Activated gamma-delta T cell treated with Interleukin-2 at 50 U/mL for 16 hours (primary cell): ENCODE measurements at regions not wholly inside any gene's neighbourhood (a gene's known extent, or its start where the extent isn't known, plus 50 kb on each side); places are given as distances from the start of the nearest gene placed in this dataset.
"Not testable (repeated sequence)": the region's sequence is repeated elsewhere in the genome, so short reads cannot be mapped to it uniquely, and the experiment has no call there.

Experiments used
- DNase-seq: peaks from one replicate; pipeline ENCODE4 v3.0.0-alpha.2; 2020

- not testable (repeated sequence) for DNase-seq
Observed at GRCh38 chr12:107608779-107609178, 76.8 kb upstream of the PWP1 start.

GRCh38 chr12:107610021-107610859 is 75.4 kb upstream of the PWP1 start:
- DNase-seq, result no peak

GRCh38 chr12:107612508-107612907 is 73.1 kb upstream of the PWP1 start:
- no peak for DNase-seq

- DNase-seq, result no peak
Observed at GRCh38 chr12:107616941-107617340, 68.7 kb upstream of the PWP1 start.

- DNase-seq, result no peak
Observed at GRCh38 chr12:107618106-107618505, 67.5 kb upstream of the PWP1 start.

- no peak for DNase-seq
Observed at GRCh38 chr12:107619831-107620230, 65.8 kb upstream of the PWP1 start.

GRCh38 chr12:107622001-107622400 is 63.6 kb upstream of the PWP1 start:
- DNase-seq, result no peak

GRCh38 chr12:107624493-107624892 is 61.1 kb upstream of the PWP1 start:
- DNase-seq, result no peak

- DNase-seq, result no peak
Observed at GRCh38 chr12:107631715-107632114, 53.9 kb upstream of the PWP1 start.

GRCh38 chr12:107632246-107632645 is 53.4 kb upstream of the PWP1 start:
- DNase-seq, result no peak

GRCh38 chr12:107634530-107634929 is 51.1 kb upstream of the PWP1 start:
- no peak for DNase-seq

- no peak for DNase-seq
Observed at GRCh38 chr12:107635139-107635538, 50.5 kb upstream of the PWP1 start.
